Brain microvascular endothelial cell (primary cell): ENCODE measurements at regions not wholly inside any gene's neighbourhood (a gene's known extent, or its start where the extent isn't known, plus 50 kb on each side); places are given as distances from the start of the nearest gene placed in this dataset.

Experiments
- DNase-seq: peaks from one replicate; pipeline ENCODE4 v3.0.0-alpha.2; 2020
- H3K27ac ChIP-seq: fragments of 250-450 bp; sonication (Bioruptor Pico); 2 replicates; pipeline ENCODE4 v1.5.1; 2020; ENCODE audit warnings: mild to moderate bottlenecking, moderate library complexity
- H3K27me3 ChIP-seq: fragments of 250-450 bp; sonication (Bioruptor Pico); replicated peaks from 2 replicates; pipeline ENCODE4 v1.5.1; 2020; ENCODE audit warnings: mild to moderate bottlenecking
- H3K36me3 ChIP-seq: fragments of 250-450 bp; sonication (Bioruptor Pico); replicated peaks from 2 replicates; pipeline ENCODE4 v1.5.1; 2020; ENCODE audit warnings: mild to moderate bottlenecking
- H3K4me3 ChIP-seq: 2 replicates; pipeline ENCODE4 v1.5.1; 2011; ENCODE audit warnings: low read depth, mild to moderate bottlenecking, control low read depth, low read length, moderate library complexity
- CTCF ChIP-seq: IDR thresholded peaks from 2 replicates; pipeline ENCODE4 v1.5.1; 2011; ENCODE audit warnings: low read depth, mild to moderate bottlenecking, moderate library complexity, low read length, control low read depth, inconsistent platforms; ENCODE audit errors: missing control alignments
- in situ Hi-C: cut with HindIII; loops from 2 replicates; pipeline ENCODE4 v1.10.0; 2017; ENCODE audit warnings: low sequenced_read_pairs, low pct_ligation_motif_present

GRCh38 chr12:89015419-89015818 is 336.9 kb downstream of the DUSP6 start:
- no peak overlapping the region for H3K4me3 ChIP-seq
- no peaks in the 10 kb centered on the region for H3K36me3 ChIP-seq
- in situ Hi-C loops: no loop called here
- no peak for DNase-seq
- H3K27ac ChIP-seq: no peak overlapping the region
- no peak for TF ChIP-seq CTCF
- H3K27me3 ChIP-seq: no peaks in the 10 kb centered on the region

GRCh38 chr12:88998421-88998820 is 353.9 kb downstream of the DUSP6 start:
- H3K27me3 ChIP-seq: no peaks in the 10 kb centered on the region
- in situ Hi-C loops: no loop called here
- H3K36me3 ChIP-seq: no peaks in the 10 kb centered on the region
- DNase-seq: no peak
- no peak overlapping the region for H3K27ac ChIP-seq
- H3K4me3 ChIP-seq: no peak overlapping the region
- no peak for TF ChIP-seq CTCF

- no peak overlapping the region for H3K4me3 ChIP-seq
- H3K27me3 ChIP-seq: no peaks in the 10 kb centered on the region
- no peak overlapping the region for H3K27ac ChIP-seq
- in situ Hi-C loops: no loop called here
- no peak for TF ChIP-seq CTCF
- no peak for DNase-seq
- no peaks in the 10 kb centered on the region for H3K36me3 ChIP-seq
Observed at GRCh38 chr12:88996200-88996788, 356.0 kb downstream of the DUSP6 start.

- no peak for DNase-seq
- no peak overlapping the region for H3K4me3 ChIP-seq
- H3K36me3 ChIP-seq: no peaks in the 10 kb centered on the region
- no peaks in the 10 kb centered on the region for H3K27me3 ChIP-seq
- TF ChIP-seq CTCF: no peak
- no peak overlapping the region for H3K27ac ChIP-seq
- in situ Hi-C loops: no loop called here
Observed at GRCh38 chr12:88994971-88995370, 357.3 kb downstream of the DUSP6 start.

GRCh38 chr12:88994537-88994936 is 357.8 kb downstream of the DUSP6 start:
- TF ChIP-seq CTCF: no peak
- Histone ChIP-seq H3K4me3 (no peak overlapping the region), H3K27ac (no peak overlapping the region), H3K27me3 (no peaks in the 10 kb centered on the region), H3K36me3 (no peaks in the 10 kb centered on the region)
- DNase-seq: no peak
- in situ Hi-C loops: no loop called here

- in situ Hi-C loops: no loop called here
- no peaks in the 10 kb centered on the region for H3K36me3 ChIP-seq
- no peak overlapping the region for H3K4me3 ChIP-seq
- TF ChIP-seq CTCF: peak; percentile 38
- DNase-seq: peak; percentile 24
- no peaks in the 10 kb centered on the region for H3K27me3 ChIP-seq
- H3K27ac ChIP-seq: no peak overlapping the region
Observed at GRCh38 chr12:88993651-88994050, 358.6 kb downstream of the DUSP6 start.
